NB4 (cell line): ENCODE measurements at regions not wholly inside any gene's neighbourhood (a gene's known extent, or its start where the extent isn't known, plus 50 kb on each side); places are given as distances from the start of the nearest gene placed in this dataset.

Experiments
- MYC ChIP-seq: IDR thresholded peaks from 2 replicates; pipeline ENCODE4 v1.6.1; 2011; ENCODE audit warnings: low read depth, low read length
- POLR2A ChIP-seq: IDR thresholded peaks from 2 replicates; pipeline ENCODE4 v1.6.1; 2011; ENCODE audit warnings: mild to moderate bottlenecking; ENCODE audit not compliant: insufficient read length; ENCODE audit errors: extremely low read depth
- TF ChIP-seq, protein P1 (sequence below): IDR thresholded peaks from 2 replicates; pipeline ENCODE4 v1.6.1; 2011; ENCODE audit warnings: low read depth, low read length
- TF ChIP-seq, protein P2 (sequence below): IDR thresholded peaks from one replicate; pipeline ENCODE4 v1.5.1; 2012; ENCODE audit warnings: low read depth, low read length

DNA sequence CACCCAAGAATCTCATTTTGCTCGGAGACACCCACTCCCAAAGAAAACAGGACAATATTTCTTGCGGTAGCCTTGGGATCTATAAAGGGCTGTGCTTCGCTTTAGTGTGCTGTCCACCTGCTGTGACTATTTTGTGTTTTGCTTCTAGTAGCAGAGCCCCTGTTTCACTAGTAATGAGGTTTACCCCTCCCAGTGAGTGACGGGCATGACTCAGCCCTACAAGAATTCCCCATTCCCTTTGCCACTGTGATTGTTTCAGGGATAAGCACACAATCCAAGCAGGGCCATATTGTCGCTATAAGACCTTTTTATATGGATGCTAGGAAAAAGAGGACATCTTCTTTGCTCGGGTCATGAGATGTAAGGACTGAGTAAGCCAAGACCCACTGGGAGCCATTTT, 62.5 kb upstream of the FOXB1 start:
- TF ChIP-seq, protein P1, sequence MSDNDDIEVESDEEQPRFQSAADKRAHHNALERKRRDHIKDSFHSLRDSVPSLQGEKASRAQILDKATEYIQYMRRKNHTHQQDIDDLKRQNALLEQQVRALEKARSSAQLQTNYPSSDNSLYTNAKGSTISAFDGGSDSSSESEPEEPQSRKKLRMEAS, result no peak
- no peak for TF ChIP-seq POLR2A
- TF ChIP-seq, protein P2, sequence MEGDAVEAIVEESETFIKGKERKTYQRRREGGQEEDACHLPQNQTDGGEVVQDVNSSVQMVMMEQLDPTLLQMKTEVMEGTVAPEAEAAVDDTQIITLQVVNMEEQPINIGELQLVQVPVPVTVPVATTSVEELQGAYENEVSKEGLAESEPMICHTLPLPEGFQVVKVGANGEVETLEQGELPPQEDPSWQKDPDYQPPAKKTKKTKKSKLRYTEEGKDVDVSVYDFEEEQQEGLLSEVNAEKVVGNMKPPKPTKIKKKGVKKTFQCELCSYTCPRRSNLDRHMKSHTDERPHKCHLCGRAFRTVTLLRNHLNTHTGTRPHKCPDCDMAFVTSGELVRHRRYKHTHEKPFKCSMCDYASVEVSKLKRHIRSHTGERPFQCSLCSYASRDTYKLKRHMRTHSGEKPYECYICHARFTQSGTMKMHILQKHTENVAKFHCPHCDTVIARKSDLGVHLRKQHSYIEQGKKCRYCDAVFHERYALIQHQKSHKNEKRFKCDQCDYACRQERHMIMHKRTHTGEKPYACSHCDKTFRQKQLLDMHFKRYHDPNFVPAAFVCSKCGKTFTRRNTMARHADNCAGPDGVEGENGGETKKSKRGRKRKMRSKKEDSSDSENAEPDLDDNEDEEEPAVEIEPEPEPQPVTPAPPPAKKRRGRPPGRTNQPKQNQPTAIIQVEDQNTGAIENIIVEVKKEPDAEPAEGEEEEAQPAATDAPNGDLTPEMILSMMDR, result no peak
- TF ChIP-seq MYC, result no peak
